Right renal pelvis (tissue), 4 donors: ENCODE measurements at regions not wholly inside any gene's neighbourhood (a gene's known extent, or its start where the extent isn't known, plus 50 kb on each side); places are given as distances from the start of the nearest gene placed in this dataset.
"Not testable (repeated sequence)": the region's sequence is repeated elsewhere in the genome, so short reads cannot be mapped to it uniquely, and the experiment has no call there.

Source experiments
- DNase-seq, 4 donors: peaks; one replicate each; pipeline ENCODE4 v3.0.0-alpha.2; 2013; ENCODE audit warnings: low read depth in 4 of 4, low spot score in 3 of 4, missing footprints in 1 of 4

- DNase-seq = no peak
Measured at GRCh38 chr5:24110004-24110615, 534.7 kb downstream of the CDH10 start.

GRCh38 chr5:24112420-24112819, 532.4 kb downstream of the CDH10 start:
- DNase-seq = no peak

GRCh38 chr5:24118351-24118750, 526.4 kb downstream of the CDH10 start:
- DNase-seq = no peak

- DNase-seq = no peak
Measured at GRCh38 chr5:24135536-24135935, 509.2 kb downstream of the CDH10 start.

GRCh38 chr5:24141046-24141445, 503.7 kb downstream of the CDH10 start:
- DNase-seq = no peak

- no peak for DNase-seq
Measured at GRCh38 chr5:24142341-24142740, 502.4 kb downstream of the CDH10 start.

- no peak for DNase-seq
Measured at GRCh38 chr5:24145806-24146205, 499.0 kb downstream of the CDH10 start.

- no peak for DNase-seq
Measured at GRCh38 chr5:24161559-24161958, 483.2 kb downstream of the CDH10 start.

- no peak for DNase-seq
Measured at GRCh38 chr5:24162343-24162742, 482.4 kb downstream of the CDH10 start.

- no peak for DNase-seq
Measured at GRCh38 chr5:24163091-24163490, 481.7 kb downstream of the CDH10 start.

GRCh38 chr5:24167806-24168205, 477.0 kb downstream of the CDH10 start:
- DNase-seq = no peak

- no peak for DNase-seq
Measured at GRCh38 chr5:24170026-24170425, 474.8 kb downstream of the CDH10 start.

- not testable (repeated sequence) for DNase-seq
Measured at GRCh38 chr5:24170930-24171329, 473.8 kb downstream of the CDH10 start.

- no peak for DNase-seq
Measured at GRCh38 chr5:24177821-24178220, 467.0 kb downstream of the CDH10 start.

GRCh38 chr5:24183981-24184380, 460.8 kb downstream of the CDH10 start:
- DNase-seq = no peak

GRCh38 chr5:24188216-24188925, 456.4 kb downstream of the CDH10 start:
- DNase-seq = no peak

GRCh38 chr5:24196789-24197188, 448.0 kb downstream of the CDH10 start:
- no peak for DNase-seq

- DNase-seq = no peak
Measured at GRCh38 chr5:24208686-24209106, 436.1 kb downstream of the CDH10 start.

GRCh38 chr5:24215114-24215513, 429.7 kb downstream of the CDH10 start:
- no peak for DNase-seq

- DNase-seq = no peak
Measured at GRCh38 chr5:24222876-24223275, 421.9 kb downstream of the CDH10 start.

- no peak for DNase-seq
Measured at GRCh38 chr5:24225051-24225450, 419.7 kb downstream of the CDH10 start.

GRCh38 chr5:24226479-24226878, 418.3 kb downstream of the CDH10 start:
- no peak for DNase-seq
